ENCODE measurements at regions not wholly inside any gene's neighbourhood (a gene's known extent, or its start where the extent isn't known, plus 50 kb on each side); places are given as distances from the start of the nearest gene placed in this dataset.
"Not testable (repeated sequence)": the region's sequence is repeated elsewhere in the genome, so short reads cannot be mapped to it uniquely, and the experiment has no call there.

DNA sequence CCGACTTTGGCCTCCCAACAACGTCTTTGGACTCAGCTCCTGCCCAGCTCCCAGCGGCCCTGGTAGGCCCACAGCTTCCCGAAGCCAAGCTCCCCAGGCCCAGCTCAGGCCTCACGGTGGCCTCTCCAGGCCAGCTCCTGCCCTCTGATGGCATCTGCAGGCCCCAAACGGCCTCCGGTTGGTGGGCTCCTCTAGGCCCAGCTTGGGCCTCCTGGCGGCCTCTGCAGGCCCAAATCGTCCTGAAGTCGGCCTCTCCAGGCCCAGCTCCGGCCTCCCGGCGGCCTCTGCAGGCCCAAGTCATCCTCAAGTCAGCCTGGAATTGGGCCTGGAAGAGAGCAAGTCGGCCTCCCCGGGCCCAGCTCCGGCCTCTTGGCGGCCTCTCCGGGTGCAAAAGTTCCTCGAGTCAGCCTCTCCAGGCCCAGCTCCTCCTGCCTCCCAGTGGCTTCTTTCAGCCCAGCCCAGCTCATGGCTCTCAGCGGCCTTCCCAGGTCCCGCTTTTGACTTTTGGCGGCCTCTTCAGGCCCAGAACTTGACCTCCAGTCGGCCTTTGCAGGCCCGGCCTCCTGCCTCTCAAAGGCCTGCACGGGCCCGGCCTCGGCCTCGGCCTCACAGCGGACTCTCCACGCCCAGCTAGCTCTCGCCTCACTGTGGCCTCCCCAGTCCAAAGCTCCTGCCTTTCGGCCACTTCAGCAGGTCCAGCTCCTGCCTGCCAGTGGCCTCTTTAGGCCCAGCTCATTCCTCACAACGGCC is 50.9 kb upstream of the METTL14 start:
- intact Hi-C loops (cut with DNase I); DNase-seq: not testable (repeated sequence)

More for the DNA sequence above, 50.9 kb upstream of the METTL14 start:
- not testable (repeated sequence) for ATAC-seq (ENCODE audit: poor library complexity)
